DND-41 (cell line): ENCODE measurements at regions not wholly inside any gene's neighbourhood (a gene's known extent, or its start where the extent isn't known, plus 50 kb on each side); places are given as distances from the start of the nearest gene placed in this dataset.

Source experiments
- ATAC-seq: fragments of 200-7000 bp; cut with Tn5 transposase; 3 replicates; pipeline ENCODE4 v1.9.1; 2021; ENCODE audit warnings: low read depth; ENCODE audit not compliant: insufficient read depth
- DNase-seq: peaks from one replicate; pipeline ENCODE4 v3.0.0-alpha.2; 2020
- H2AFZ ChIP-seq: 2 replicates; pipeline ENCODE4 v1.6.0; 2012; ENCODE audit warnings: low read depth, low read length
- H3K27ac ChIP-seq: 2 replicates; pipeline ENCODE4 v1.5.1; 2012; ENCODE audit warnings: low read length, inconsistent platforms
- H3K27me3 ChIP-seq: fragments of 200-600 bp; sonication (generic); 2 replicates; pipeline ENCODE4 v1.6.0; 2012; ENCODE audit warnings: low read length, mild to moderate bottlenecking, inconsistent platforms; ENCODE audit not compliant: insufficient read depth, poor library complexity
- H3K36me3 ChIP-seq: 2 replicates; pipeline ENCODE4 v1.5.1; 2012; ENCODE audit warnings: low read length, inconsistent platforms; ENCODE audit not compliant: insufficient read depth
- H3K4me1 ChIP-seq: 2 replicates; pipeline ENCODE4 v1.5.1; 2012; ENCODE audit warnings: mild to moderate bottlenecking, low read length; ENCODE audit not compliant: insufficient read depth
- H3K4me2 ChIP-seq: 2 replicates; pipeline ENCODE4 v1.6.0; 2012; ENCODE audit warnings: mild to moderate bottlenecking, moderate library complexity, low read length, inconsistent platforms; ENCODE audit not compliant: insufficient read depth
- H3K4me3 ChIP-seq, 2 experiments: fragments of 200-600 bp in 1 of 2; shearing (Covaris generic) in 1 of 2; 2 replicates each; pipeline ENCODE4 v1.5.1; 2012 to 2016; ENCODE audit warnings: inconsistent platforms in 2 of 2, low read length in 2 of 2, mild to moderate bottlenecking in 2 of 2, low read depth in 1 of 2, moderate library complexity in 1 of 2
- H3K79me2 ChIP-seq: 2 replicates; pipeline ENCODE4 v1.6.0; 2012; ENCODE audit warnings: low read length, inconsistent platforms; ENCODE audit not compliant: insufficient read depth
- H3K9ac ChIP-seq: 2 replicates; pipeline ENCODE4 v1.6.0; 2012; ENCODE audit warnings: low read depth, mild to moderate bottlenecking, inconsistent platforms, low read length, moderate library complexity
- H3K9me3 ChIP-seq: 2 replicates; pipeline ENCODE4 v1.5.1; 2012; ENCODE audit warnings: low read length, moderate library complexity, mild to moderate bottlenecking, inconsistent platforms; ENCODE audit not compliant: insufficient read depth, severe bottlenecking
- H4K20me1 ChIP-seq: 2 replicates; pipeline ENCODE4 v1.6.0; 2012; ENCODE audit warnings: low read length; ENCODE audit not compliant: insufficient read depth
- CTCF ChIP-seq: IDR thresholded peaks from 2 replicates; pipeline ENCODE4 v1.5.1; 2012; ENCODE audit warnings: borderline replicate concordance, low read length, moderate library complexity, mild to moderate bottlenecking; ENCODE audit not compliant: poor library complexity, severe bottlenecking; ENCODE audit errors: extremely low read depth
- EZH2 ChIP-seq: IDR thresholded peaks from 3 replicates; pipeline ENCODE4 v1.6.1; 2012; ENCODE audit warnings: borderline replicate concordance, low read depth, mild to moderate bottlenecking, moderate library complexity, low read length, inconsistent platforms; ENCODE audit not compliant: severe bottlenecking

- Histone ChIP-seq H3K4me3 (no peak overlapping the region), H3K4me2 (no peak overlapping the region), H3K9ac (no peak overlapping the region), H3K27me3 (peaks cover 17% of the 10 kb centered on the region), H3K79me2 (no peaks in the 10 kb centered on the region), H3K4me1 (no peaks in the 10 kb centered on the region), H3K9me3 (no peaks in the 10 kb centered on the region), H4K20me1 (no peaks in the 10 kb centered on the region; the same call in 1 of the 2 replicates), H3K36me3 (no peaks in the 10 kb centered on the region), H2AFZ (no peak overlapping the region), H3K27ac (no peak overlapping the region)
- ATAC-seq (no peak), DNase-seq (no peak)
- TF ChIP-seq EZH2 = no peak
- no peak for TF ChIP-seq CTCF
These were observed 117.4 kb downstream of the TRIM29 start for GRCh38 chr11:120020486-120020885.

DNA sequence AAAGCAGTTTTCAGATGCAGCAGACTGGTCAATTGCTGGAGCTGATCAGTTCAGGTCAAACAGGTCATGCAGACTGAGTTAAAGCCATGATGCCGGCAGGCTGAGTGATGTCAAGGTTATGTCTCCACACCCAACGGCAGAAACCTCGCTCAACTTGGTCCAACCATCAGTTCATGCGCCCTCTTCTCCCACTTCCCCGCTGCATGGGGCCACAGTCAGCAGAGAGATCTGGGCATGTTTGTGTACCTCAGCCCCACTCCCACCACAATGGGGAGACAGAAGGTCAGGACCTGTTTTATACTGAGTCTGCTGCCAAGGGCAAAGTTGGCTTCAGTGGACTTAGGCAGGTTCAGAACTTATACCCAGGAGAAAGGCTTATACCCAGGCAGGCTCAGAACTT, 118.7 kb downstream of the TRIM29 start:
- ATAC-seq (no peak), DNase-seq (no peak)
- H3K27me3 ChIP-seq = peaks cover 27% of the 10 kb centered on the region
- H3K36me3 ChIP-seq = no peaks in the 10 kb centered on the region
- no peak overlapping the region for H3K27ac ChIP-seq
- H2AFZ ChIP-seq = no peak overlapping the region
- TF ChIP-seq CTCF = no peak
- no peak for TF ChIP-seq EZH2
- no peak overlapping the region for H3K9ac ChIP-seq
- H3K4me1 ChIP-seq = no peaks in the 10 kb centered on the region
- no peak overlapping the region for H3K4me3 ChIP-seq
- H3K9me3 ChIP-seq = no peaks in the 10 kb centered on the region
- H4K20me1 ChIP-seq = peaks cover 1% of the 10 kb centered on the region
- H3K4me2 ChIP-seq = no peak overlapping the region
- H3K79me2 ChIP-seq = no peaks in the 10 kb centered on the region

- Histone ChIP-seq H3K27ac (no peak overlapping the region), H3K4me1 (no peaks in the 10 kb centered on the region), H3K9me3 (no peaks in the 10 kb centered on the region), H3K27me3 (peaks cover 36% of the 10 kb centered on the region), H3K79me2 (no peaks in the 10 kb centered on the region), H3K4me2 (no peak overlapping the region), H4K20me1 (peaks cover 6% of the 10 kb centered on the region), H3K36me3 (no peaks in the 10 kb centered on the region), H3K9ac (no peak overlapping the region), H2AFZ (no peak overlapping the region), H3K4me3 (no peak overlapping the region)
- DNase-seq (no peak), ATAC-seq (no peak)
- TF ChIP-seq EZH2 (no peak), CTCF (no peak)
These were observed 120.2 kb downstream of the TRIM29 start for GRCh38 chr11:120017582-120018150.
